NCI-H524 treated with DMSO at 0.1 percent for 48 hours (cell line): ENCODE measurements at regions not wholly inside any gene's neighbourhood (a gene's known extent, or its start where the extent isn't known, plus 50 kb on each side); places are given as distances from the start of the nearest gene placed in this dataset.

Experiments used
- DNase-seq: peaks from one replicate; lab custom pipeline; 2025; lab: John Stamatoyannopoulos, UW

- DNase-seq, result no peak
Measured at GRCh38 chr6:16852671-16853070, 91.4 kb upstream of the ATXN1 start.

DNA sequence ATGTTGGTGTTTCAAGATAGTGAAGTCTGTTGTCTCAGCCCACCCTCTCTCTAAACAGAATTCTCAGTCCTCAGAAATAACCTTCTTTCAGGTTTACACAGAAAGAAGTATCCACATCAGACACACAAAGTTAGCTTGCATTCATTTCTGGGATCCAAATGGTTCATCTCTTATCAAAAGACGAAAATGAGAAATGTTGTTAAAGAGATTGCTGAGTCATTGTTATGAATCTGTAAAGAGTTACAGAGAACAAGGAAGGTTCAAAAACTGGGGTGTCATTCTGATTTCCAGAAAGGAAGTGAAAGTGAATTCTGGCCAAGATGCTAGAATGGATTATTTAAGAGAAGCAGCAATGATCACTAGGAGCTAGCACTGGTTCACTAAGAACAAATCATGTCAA lies 90.5 kb upstream of the ATXN1 start:
- DNase-seq, result no peak

DNA sequence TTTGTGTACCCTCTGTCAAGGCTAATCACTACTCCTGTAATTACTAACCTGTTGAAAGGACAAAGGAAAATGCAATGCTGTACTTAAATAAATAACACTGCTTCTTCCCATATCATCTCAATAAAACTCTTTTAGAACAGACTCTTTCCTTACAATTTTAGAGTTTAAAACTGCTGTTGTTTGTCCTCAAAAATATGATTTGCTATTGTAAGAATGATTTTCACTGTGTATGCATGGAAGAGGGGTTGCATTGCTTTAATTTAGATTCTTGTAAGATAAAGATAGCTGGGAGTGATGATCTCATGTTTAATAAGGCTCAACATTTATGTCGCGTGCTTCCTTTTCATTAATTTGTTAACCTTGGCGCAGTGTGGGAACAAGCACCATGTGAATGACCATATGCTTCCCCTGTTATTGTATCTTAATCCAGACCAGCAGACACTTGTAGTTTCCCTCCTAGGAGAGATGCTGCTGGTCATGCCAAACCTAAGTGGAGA lies 89.8 kb upstream of the ATXN1 start:
- DNase-seq, result peak; percentile 55

- no peak for DNase-seq
Measured at GRCh38 chr6:16850681-16851026, 89.4 kb upstream of the ATXN1 start.

DNA sequence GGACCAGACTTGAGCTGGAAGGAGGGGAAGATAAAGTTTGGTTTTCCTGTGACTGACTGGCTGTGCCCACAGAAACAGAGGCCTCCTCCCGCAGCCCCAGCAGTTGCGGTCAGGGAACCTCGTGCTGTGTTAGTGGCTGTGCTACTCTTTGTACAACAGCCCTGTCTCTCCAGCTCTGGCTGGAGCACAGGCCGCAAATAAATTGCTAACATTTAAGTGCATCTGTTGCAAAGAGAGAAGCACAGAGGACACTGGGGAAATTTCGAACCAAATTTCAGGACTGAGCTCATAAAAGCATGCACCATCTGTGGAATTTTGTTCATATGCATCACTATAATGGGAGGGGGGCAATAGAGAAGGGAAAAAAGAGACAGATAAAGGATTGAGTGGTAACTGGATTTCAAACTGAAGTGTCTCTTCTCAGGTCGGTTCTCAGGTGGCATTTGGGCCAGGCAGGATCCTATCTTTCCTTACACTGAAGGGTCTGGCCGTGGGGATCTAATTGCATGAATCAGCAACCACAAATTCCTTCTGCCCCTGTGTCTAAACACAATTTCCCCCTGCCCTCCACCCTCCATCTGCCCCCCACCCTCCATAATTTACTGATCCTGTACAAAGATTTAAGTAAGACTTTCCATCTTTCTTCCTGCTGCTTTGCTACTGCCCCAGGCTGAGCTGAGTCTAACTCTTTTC lies 88.9 kb upstream of the ATXN1 start:
- DNase-seq, result peak; percentile 81

DNA sequence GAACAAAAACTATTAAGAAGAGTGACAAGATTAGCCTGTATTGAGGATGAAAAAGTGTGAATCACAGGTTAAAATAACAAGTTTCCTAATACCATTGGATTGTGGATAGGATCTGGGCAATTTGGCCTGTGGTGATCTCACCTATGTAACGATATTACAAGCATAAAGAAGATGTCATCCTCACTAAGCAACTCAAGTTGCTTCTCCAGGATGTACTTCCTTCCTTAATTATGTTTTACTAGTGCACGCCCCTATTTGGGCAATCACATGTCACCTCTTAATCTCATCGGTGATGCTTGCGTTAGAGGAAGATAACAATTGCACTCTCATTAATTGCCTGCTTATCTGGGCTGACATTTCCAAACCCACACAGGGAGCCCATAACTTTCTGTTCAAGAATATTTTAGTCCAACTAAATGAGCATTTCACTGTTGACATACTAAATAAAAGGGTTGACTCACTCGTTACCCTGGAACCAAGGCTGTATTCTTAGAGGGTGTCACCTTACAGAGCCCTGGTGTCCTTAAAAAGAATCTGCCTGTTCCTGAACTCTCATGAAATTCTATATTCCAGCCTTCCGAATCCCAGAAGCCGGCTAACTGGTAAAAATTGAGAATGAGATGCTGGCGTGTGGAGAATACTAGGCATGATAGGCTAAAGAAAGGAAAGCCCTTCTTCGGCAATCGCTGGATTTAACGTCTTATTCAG lies 88.2 kb upstream of the ATXN1 start:
- no peak for DNase-seq

GRCh38 chr6:16846399-16846778 lies 85.1 kb upstream of the ATXN1 start:
- no peak for DNase-seq

DNA sequence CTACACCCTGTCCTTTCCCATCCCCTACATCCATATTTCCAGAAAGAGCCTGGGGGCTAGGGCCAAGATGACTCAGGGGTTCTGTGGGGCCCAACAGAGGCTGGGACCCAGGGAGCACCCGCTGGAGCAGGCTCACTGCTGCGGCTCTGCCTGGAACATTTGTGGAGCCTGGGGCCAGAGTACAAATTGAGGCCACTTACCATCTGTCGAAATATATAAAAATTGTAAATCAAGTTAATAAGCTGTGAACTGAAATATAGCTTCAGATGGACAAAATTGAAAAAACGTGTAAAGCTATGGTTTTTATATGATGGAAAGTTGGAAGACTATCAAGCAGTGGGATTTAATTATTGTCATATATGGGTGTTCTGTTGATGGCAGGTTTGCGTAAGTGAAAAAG lies 82.9 kb upstream of the ATXN1 start:
- DNase-seq, result no peak

- DNase-seq, result no peak
Measured at GRCh38 chr6:16842676-16843075, 81.4 kb upstream of the ATXN1 start.

DNA sequence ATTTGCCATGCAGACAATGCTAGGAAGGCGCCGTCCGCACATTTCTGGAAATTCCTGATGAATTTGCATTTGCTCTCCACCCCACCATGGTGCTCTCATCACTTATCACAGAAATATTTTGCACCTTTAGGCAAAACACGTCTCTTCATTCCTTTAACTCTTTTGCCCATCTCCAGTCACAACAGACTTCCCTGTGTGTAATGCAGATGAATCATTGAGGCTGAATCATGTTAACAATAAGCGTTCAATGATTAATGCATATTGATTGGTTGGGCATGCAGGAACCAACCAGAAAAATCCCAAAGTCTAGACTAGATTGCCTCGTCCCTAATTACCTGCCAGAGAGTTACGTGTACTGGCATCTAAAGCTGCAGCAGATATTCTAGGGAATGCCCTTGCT lies 80.0 kb upstream of the ATXN1 start:
- no peak for DNase-seq

GRCh38 chr6:16840725-16841124 lies 79.5 kb upstream of the ATXN1 start:
- DNase-seq, result no peak

GRCh38 chr6:16840291-16840690 lies 79.0 kb upstream of the ATXN1 start:
- DNase-seq, result no peak

GRCh38 chr6:16839631-16840179 lies 78.4 kb upstream of the ATXN1 start:
- DNase-seq, result no peak

DNA sequence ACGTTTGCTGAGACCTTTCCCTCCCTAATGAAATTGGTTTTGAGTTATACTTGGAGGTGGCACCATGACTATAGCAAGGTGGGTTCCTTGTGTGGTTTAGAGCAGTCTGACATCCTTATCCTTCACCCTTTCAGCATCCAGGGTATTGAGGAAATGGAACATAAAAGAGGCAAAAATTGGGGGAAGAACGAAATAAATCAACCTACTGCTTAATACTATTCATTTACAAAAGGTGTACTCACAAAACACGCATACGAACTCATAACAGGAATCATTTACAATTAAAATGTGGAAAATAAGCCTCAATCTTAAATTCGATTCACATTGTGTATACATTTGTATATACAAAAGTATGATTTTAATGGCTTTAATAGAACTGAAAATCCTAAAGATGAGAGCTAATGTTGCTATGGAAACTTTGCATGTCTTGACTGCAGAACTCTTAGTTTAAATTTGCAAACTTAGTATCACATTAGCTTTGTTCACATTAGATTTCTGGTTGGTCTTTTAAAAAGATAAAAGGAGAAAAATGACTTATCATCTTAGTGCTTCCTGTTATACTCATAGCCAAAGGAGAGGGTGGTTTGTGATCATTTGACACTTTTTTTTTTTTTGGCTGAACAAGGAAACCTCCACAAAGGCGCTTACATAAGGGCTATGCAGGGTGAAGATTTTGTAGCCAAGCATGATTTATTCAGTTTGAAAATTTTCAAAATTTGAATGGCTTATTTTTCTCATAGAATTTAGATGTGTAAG lies 76.1 kb upstream of the ATXN1 start:
- DNase-seq, result no peak

DNA sequence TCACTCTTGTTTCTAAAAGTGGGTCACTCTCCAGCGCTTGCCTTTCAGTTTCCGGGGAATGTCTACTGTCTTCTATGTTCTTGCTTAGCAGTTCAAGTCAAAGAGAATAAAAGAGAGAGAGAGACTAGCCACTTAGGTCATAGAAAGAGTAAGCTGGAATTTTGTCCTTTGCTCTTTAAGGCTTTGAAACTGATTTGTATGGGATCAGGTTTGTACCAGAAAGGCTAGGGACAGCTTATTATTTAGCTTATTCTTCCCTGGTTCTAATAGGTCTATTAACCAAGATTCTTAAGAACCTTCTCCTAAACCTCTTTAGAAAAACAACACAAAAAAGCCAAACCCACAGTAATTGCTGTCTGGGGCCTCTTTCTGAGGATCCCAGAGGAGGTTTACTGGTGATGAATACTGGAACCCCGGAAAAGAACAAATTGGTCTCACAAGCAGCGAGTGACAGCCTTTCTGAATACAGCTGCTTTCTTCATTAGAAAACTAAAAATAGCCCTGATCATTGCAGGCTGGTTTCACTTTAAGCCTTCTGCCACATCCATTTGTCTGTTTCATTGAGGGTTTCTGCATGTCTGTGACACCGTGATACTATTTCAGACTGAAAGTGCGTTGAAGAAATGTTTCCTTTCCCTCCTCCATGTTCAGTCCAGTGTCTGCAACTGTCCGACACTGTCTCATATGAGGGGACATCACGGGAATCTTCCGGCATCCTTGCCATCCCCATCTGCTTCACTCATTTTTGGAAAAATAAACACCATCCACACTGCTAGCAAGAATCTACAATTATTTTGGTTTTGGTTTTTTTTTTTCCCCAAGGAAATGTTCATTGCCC lies 75.1 kb upstream of the ATXN1 start:
- DNase-seq, result no peak

DNA sequence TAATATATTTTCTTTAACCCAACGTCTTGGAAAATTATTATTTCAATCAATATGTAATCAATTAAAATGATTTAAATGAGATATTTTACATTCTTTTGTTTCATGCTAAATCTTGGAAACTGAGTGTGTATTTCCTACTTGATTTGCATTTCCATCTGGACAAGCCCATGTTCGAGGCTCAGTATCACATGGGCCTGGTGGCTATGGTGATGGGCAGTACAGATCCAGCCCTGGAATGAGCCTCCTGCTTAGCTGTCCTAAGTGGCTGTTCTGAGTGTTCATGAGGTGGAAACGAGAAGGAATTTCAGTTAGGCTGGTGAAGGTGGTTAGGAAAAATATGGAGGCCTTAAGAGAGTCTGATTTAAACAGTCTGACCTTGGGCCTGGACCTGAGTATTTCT lies 73.0 kb upstream of the ATXN1 start:
- DNase-seq, result no peak

- DNase-seq, result no peak
Measured at GRCh38 chr6:16832721-16833120, 71.5 kb upstream of the ATXN1 start.

GRCh38 chr6:16832043-16832567 lies 70.8 kb upstream of the ATXN1 start:
- no peak for DNase-seq

- DNase-seq, result no peak
Measured at GRCh38 chr6:16831136-16831535, 69.9 kb upstream of the ATXN1 start.

GRCh38 chr6:16828058-16828457 lies 66.8 kb upstream of the ATXN1 start:
- no peak for DNase-seq

GRCh38 chr6:16827627-16828026 lies 66.4 kb upstream of the ATXN1 start:
- DNase-seq, result no peak

GRCh38 chr6:16825784-16826183 lies 64.5 kb upstream of the ATXN1 start:
- DNase-seq, result no peak
